ENCODE measurements at regions not wholly inside any gene's neighbourhood (a gene's known extent, or its start where the extent isn't known, plus 50 kb on each side); places are given as distances from the start of the nearest gene placed in this dataset.

GRCh38 chr3:43958005-43958770, 267.4 kb downstream of the ABHD5 start:
- TF ChIP-seq CTCF (IDR thresholded peaks at IDR 0.05 in 4 of 5, conservative IDR thresholded peaks at IDR 0.05 in 1 of 5) (no peak), POLR2A (IDR thresholded peaks at IDR 0.05) (no peak)

All from gastrocnemius medialis (tissue), 4 donors.